ENCODE measurements at regions not wholly inside any gene's neighbourhood (a gene's known extent, or its start where the extent isn't known, plus 50 kb on each side); places are given as distances from the start of the nearest gene placed in this dataset.

DNA sequence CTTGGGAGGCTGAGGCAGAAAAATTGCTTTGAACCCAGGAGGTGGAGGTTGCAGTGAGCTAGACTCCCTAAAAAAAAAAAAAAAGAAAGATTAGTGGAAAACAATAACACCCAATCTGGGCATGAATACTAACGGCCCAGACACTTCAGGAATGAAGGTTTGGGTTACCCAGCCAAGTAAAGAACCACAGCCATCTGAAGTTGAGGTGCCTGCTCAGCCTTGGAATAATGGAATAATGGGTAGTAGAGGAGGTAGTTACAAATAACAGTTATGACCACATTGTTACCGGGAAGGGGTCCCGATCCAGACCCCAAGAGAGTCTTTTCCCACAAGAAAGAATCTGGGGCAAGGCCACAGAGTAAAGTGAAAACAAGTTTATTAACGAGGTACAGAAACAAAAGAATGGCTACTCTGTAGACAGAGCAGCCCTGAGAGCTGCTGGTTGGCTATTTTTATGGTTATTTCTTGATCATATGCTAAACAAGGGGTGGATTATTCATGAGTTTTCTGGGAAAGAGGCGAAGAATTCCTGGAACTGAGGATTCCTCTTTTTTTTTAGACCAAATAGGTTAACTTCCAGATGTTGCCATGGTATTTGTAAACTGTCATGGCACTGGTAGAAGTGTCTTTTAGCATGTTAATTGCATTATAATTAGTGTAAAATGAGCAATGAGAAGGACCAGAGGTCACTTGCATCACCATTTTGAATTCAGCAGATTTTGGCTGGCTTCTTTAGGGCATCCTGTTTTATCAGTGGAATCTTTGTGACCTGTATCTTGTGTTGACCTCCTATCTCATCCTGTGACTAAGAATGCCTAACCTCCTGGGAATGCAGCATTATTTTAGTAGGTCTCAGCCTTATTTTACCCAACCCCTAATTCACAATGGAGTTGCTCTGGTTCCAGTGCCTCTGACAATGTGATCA lies 96.2 kb upstream of the HAAO start:
- no peak for FAIRE-seq

GRCh38 chr2:42886921-42887320 lies 94.5 kb upstream of the HAAO start:
- no peak for FAIRE-seq

- no peak for FAIRE-seq
These were observed 90.4 kb upstream of the HAAO start for GRCh38 chr2:42882756-42883155.

- FAIRE-seq: no peak
These were observed 89.3 kb upstream of the HAAO start for GRCh38 chr2:42881732-42882131.

DNA sequence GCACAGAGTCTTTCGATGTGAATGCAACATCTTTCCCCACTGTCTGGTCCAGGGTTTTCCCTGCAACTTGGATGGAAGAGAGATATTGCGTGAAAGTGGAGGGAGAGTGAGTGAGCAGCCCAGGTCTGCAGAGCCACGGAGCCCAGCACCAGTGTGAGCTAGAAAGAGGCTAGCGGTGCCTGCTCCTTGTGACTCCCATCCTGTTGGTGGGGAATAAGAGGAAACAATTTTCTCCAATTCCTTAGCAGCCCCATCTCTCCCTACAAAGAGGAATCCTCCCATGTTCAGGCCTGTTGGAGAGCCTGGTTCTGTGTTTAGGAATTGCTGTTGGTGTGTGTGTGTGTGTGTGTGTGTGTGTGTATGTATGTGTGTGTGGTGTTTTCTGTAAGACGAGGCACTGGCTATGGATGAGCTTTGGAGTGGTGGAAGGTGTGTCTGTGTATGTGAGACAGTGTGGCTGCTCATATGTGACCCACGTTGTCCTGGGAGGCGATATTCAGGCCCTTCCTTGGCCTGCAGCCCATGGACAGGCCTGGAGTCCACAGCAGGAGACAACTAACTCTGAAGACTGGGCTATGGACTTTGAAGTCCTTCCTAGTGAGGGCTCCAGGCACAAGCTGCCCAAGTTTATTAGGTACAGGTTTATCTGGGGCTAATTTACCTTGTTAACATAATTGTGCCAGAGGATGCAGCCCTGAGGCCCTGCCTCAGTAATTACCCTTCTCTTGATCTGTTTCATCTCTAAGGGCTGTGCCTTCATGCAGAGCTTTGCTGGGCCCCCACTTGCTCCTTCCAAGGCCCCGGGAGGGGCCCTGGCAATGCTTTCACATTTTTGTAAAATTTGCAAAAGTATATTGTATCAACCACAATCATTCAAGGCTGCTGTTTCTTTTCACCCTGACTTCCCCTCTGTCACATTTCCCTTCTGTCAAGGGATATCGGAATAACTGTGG lies 88.6 kb upstream of the HAAO start:
- FAIRE-seq: no peak

GRCh38 chr2:42879913-42880737 lies 87.7 kb upstream of the HAAO start:
- FAIRE-seq: no peak

- no peak for FAIRE-seq
These were observed 86.8 kb upstream of the HAAO start for GRCh38 chr2:42879121-42879705.

DNA sequence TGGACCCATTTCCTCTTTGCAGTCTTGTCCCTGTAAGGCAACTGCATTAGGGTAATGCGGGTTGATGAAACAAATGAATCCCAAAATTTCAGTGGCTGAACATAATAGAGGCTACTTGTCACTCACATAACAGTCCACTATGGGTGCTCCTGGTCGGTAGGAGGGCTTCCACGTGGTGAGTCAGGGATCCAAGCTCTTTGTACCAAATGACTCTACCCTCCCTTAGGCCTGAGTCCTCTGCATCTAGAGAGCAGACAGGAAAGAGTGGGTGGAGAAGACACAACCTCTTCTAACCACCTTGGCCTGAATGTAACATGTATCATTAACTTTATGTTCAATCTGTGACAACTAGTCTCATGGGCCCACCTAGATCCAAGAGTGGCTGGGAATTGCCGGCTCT lies 86.2 kb upstream of the HAAO start:
- FAIRE-seq: no peak

- FAIRE-seq: no peak
These were observed 85.6 kb upstream of the HAAO start for GRCh38 chr2:42877936-42878335.

GRCh38 chr2:42877511-42877910 lies 85.1 kb upstream of the HAAO start:
- no peak for FAIRE-seq

GRCh38 chr2:42876326-42876751 lies 84.0 kb upstream of the HAAO start:
- FAIRE-seq: no peak

DNA sequence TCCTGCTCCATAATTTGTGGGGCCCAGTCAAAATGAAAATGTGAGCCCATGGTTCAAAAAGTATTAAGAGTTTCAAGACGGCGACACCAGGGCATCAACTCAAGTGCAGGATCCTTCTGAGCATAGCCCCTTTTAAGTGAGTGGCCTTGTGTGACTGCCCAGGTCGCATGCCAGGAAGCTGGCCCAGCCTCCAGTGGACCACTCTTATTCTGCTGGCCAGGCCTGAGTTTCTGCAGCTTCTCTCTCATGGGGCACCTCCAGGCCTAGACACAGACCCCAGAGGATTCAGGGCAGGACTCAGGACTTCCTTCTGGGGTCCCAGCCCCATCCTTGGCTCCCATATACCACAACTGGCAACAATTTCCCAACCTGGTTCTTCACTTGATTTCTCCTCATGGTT lies 83.5 kb upstream of the HAAO start:
- no peak for FAIRE-seq

DNA sequence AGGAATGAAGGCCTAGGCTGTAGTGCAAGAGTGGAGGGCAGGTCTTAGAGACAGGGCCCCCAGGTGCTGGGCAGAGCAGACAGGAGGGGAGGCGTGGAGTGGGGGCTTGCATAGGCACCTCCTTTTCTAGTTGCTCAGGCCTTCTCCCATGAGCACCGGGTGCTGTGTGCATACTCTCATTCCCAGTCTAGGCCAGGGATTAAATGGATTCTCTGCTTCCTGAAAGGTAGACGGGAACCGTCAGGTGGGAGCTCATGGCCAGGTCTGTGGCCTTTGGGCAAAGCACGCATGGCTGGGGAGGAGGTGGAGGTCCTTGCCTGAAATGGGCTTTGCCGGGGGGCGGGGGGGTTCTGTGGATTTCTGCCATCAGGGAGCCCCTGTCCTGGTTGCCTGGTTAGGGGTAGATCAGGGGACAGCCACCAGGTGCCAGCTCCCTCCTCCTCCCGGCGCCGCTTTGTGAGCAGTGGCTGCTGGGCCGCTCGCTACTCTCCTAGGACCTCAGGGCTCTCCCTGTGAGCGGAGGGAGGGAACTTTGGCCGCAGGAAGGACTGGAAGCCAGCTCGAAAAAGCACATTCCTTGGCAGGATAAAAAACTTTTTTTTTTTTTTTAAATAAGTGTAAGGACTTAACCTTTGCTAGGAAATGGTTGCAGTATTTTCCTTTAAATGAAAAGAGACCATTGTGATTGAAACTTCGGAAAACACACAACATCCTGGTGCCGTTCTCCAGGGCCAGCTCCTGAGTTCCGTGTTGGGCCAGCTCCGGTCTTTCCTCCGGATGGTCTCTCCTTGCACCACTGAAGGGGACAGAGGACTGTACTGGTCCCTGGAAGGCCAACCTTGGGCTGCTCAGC lies 82.8 kb upstream of the HAAO start:
- FAIRE-seq: no peak

- FAIRE-seq: no peak
These were observed 80.3 kb upstream of the HAAO start for GRCh38 chr2:42872721-42873120.

DNA sequence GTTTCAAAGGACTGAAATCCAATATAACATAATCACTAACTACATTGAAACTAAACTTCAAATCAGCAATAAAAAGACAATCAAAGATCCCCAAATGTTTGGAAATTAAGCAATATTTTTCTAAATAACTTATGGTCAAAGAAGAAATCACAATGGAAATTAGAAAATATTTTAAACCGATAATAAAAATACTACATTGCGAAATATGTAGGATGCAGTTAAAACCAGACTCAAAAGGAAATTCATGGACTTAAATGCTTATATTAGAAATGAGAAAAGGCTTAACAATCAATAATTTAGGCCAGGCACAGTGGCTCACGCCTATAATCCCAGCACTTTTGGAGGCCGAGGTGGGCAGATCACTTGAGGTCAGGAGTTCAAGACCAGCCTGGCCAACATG lies 79.0 kb upstream of the HAAO start:
- FAIRE-seq: no peak

- no peak for FAIRE-seq
These were observed 76.5 kb upstream of the HAAO start for GRCh38 chr2:42868874-42869273.

GRCh38 chr2:42868096-42868495 lies 75.7 kb upstream of the HAAO start:
- no peak for FAIRE-seq

GRCh38 chr2:42867093-42868065 lies 75.0 kb upstream of the HAAO start:
- no peak for FAIRE-seq

GRCh38 chr2:42865884-42866881 lies 73.8 kb upstream of the HAAO start:
- FAIRE-seq: no peak

Measured in colon (tissue), 2 donors.